ENCODE measurements at regions not wholly inside any gene's neighbourhood (a gene's known extent, or its start where the extent isn't known, plus 50 kb on each side); places are given as distances from the start of the nearest gene placed in this dataset.

DNA sequence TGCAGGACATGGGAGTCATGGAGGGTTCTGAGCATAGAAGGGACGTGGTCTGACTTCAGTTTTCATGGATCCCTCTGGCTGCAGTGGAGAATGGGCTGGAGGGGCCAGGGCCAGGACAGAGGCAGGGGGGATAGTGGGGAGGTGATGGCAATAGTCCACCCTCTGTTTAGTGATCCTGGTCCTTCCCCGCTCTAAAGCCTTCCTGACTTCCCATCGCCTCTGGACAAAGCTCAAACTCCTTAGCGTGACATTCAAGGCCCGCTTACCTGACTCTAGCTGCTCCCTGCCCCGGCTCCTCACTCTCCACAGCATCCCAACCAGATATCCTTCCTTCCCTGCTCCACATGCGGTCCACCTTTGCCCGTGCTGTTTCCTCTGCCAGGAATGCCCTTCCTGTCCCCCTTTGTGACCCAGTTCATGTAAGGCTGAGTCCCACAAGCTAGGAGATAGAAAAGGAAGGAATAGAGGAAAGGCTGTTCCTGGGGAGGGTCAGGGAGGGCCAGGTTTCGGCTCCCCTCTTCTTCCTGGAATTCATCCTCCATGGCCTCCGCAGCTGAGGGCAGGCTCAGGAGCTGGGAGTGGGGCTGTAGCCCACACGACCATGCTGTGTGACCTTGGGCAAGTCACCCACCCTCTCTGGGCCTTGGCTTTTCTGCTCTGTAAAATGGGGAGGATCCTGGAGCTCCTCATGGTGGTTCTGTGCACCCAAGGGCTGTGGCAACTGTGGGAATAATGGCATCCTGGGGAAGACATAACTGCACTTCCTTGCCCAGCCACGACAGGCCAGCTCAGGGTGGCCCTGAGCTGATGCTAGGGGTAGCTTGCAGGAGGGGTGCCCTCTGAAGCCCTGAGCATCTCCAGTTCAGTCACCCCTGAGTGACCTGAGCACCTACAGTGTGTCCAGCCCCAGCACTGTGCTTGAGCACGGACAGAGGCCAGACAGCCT is 116.1 kb downstream of the CEBPB start:
- H3K4me3 ChIP-seq (ENCODE audit: low read depth, low read length): no peak overlapping the region
- ChIA-PET CTCF (interaction anchor here (0.7 to 1.7 kb wide), 3 partner anchors 9 to 154 kb away, joined by 3 read pairs; no protein-coding TSS in a partner anchor), POLR2A (interaction anchor here (1.2 kb wide), 1 partner anchor 112 kb away, joined by 3 read pairs; no protein-coding TSS in a partner anchor)
- no peak for TF ChIP-seq CTCF (IDR thresholded peaks at IDR 0.05; ENCODE audit: insufficient read depth, low read length, missing control alignments)
- no peak for DNase-seq (ENCODE audit: low read depth, low spot score)

GRCh38 chr20:50308166-50308512 is 117.5 kb downstream of the CEBPB start:
- ChIA-PET POLR2A (interaction anchor here (1.0 kb wide), 2 partner anchors 13 to 117 kb away, joined by 7 to 8 read pairs; partner anchors contain the start of gene CEBPB), CTCF (interaction anchor here (1.3 to 1.7 kb wide), 2 partner anchors 9 to 119 kb away, joined by 3 read pairs; no protein-coding TSS in a partner anchor)
- H3K4me3 ChIP-seq (ENCODE audit: low read depth, low read length): no peak overlapping the region; the same call in none of the 2 replicates
- DNase-seq (ENCODE audit: low read depth, low spot score): no peak
- no peak for TF ChIP-seq CTCF (IDR thresholded peaks at IDR 0.05; ENCODE audit: insufficient read depth, low read length, missing control alignments)

GRCh38 chr20:50308513-50309279 is 118.1 kb downstream of the CEBPB start:
- ChIA-PET CTCF (interaction anchor here (1.3 kb wide), 1 partner anchor 8 kb away, joined by 3 read pairs; no protein-coding TSS in a partner anchor), POLR2A (interaction anchor here (1.0 kb wide), 2 partner anchors 13 to 118 kb away, joined by 7 to 8 read pairs; partner anchors contain the start of gene CEBPB)
- TF ChIP-seq CTCF (IDR thresholded peaks at IDR 0.05; ENCODE audit: insufficient read depth, low read length, missing control alignments): peak; percentile 34
- peak; percentile 98 for DNase-seq (ENCODE audit: low read depth, low spot score)
- peak overlapping the region; percentile 33 for H3K4me3 ChIP-seq (ENCODE audit: low read depth, low read length)

DNA sequence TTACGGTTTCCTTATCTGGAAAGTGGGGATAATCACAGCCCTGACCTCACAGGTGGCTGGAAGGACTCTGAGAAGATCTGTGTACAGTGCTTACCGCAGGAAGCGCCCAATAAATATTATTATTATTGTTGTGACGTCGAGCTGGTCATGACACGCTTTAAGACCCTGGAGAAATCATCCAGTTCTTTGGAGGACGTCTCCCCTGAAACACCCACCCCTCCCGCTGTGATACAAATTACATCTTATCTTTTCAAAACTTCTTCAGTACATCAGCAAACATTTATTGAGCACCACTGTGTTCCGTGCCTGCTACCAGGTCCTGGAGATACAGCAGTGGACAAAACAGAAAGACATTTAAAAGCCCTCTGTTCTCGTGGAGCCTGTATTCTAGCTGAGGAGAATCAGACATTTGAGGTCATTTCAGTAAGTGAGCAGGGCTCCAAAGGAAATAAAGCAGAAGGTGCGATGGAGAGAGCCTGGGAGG is 118.7 kb downstream of the CEBPB start:
- H3K4me3 ChIP-seq (ENCODE audit: low read depth, low read length): peak overlapping the region; percentile 33
- no peak for DNase-seq (ENCODE audit: low read depth, low spot score)
- CTCF ChIA-PET: interaction anchor here (1.3 kb wide), 1 partner anchor 8 kb away, joined by 3 read pairs; no protein-coding TSS in a partner anchor
- POLR2A ChIA-PET: no interaction called here
- no peak for TF ChIP-seq CTCF (IDR thresholded peaks at IDR 0.05; ENCODE audit: insufficient read depth, low read length, missing control alignments)

GRCh38 chr20:50309764-50310672 is 119.4 kb downstream of the CEBPB start:
- POLR2A ChIA-PET: no interaction called here
- H3K4me3 ChIP-seq (ENCODE audit: low read depth, low read length): no peak overlapping the region
- TF ChIP-seq CTCF (IDR thresholded peaks at IDR 0.05; ENCODE audit: insufficient read depth, low read length, missing control alignments): no peak
- CTCF ChIA-PET: no interaction called here
- no peak for DNase-seq (ENCODE audit: low read depth, low spot score)

Measured in AG04449 (cell line).